ENCODE measurements at regions not wholly inside any gene's neighbourhood (a gene's known extent, or its start where the extent isn't known, plus 50 kb on each side); places are given as distances from the start of the nearest gene placed in this dataset.
A peak's percentile ranks its signal among the peaks of the same experiment; 100 is the strongest.

DNA sequence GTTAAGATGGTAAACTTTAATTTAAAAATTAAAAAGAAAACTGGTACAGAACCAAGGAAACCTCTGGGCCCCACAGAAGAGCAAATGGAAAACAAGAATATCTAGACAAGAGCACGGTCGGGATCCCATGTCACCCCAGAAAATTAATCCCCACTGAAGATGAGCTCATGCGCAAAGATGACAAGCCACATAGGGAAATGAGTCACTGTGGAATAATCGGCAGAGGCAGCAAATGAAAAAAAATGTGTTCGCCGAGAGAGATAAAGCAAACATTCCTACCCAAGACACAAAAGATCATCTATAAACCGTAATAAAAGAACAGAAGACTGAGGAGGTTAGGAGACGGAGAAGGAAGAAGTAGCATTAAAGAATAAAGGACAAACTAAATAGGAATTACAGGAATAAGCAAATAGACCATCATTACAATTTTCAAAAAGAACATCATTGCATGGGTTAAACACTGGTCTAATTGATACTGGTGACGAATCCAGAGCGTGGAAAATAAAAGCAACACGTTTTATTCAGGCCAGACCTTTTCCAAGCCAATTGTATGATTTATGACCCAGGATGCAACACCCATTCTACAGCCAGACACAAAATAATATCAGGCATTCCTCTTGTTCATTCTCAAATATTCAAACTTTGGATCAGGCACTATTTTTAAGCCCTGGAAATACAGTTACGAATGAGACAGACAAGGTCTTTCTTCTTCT lies 138.0 kb upstream of the ARID1B start:
- H3K27me3 ChIP-seq: no peaks in the 10 kb centered on the region
- TF ChIP-seq POLR2AphosphoS5 (IDR thresholded peaks at IDR 0.05): no peak
- TF ChIP-seq POLR2A (IDR thresholded peaks at IDR 0.05): no peak
- TF ChIP-seq, protein P1, sequence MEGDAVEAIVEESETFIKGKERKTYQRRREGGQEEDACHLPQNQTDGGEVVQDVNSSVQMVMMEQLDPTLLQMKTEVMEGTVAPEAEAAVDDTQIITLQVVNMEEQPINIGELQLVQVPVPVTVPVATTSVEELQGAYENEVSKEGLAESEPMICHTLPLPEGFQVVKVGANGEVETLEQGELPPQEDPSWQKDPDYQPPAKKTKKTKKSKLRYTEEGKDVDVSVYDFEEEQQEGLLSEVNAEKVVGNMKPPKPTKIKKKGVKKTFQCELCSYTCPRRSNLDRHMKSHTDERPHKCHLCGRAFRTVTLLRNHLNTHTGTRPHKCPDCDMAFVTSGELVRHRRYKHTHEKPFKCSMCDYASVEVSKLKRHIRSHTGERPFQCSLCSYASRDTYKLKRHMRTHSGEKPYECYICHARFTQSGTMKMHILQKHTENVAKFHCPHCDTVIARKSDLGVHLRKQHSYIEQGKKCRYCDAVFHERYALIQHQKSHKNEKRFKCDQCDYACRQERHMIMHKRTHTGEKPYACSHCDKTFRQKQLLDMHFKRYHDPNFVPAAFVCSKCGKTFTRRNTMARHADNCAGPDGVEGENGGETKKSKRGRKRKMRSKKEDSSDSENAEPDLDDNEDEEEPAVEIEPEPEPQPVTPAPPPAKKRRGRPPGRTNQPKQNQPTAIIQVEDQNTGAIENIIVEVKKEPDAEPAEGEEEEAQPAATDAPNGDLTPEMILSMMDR (IDR thresholded peaks at IDR 0.05): no peak
- no peak for TF ChIP-seq EP300 (IDR thresholded peaks at IDR 0.05)
- H3K36me3 ChIP-seq: no peaks in the 10 kb centered on the region
- no peak overlapping the region for H3K27ac ChIP-seq
- no peak for DNase-seq
- H3K4me1 ChIP-seq: peaks cover 0 to 13% (median 10%) of the 10 kb centered on the region in 4 donors
- peaks cover 0 to 5% (median 2%) of the 10 kb centered on the region in 4 donors for H3K9me3 ChIP-seq
- 92 to 95% (median 94%) methylated on average over 12 of the region's 12 CpGs for WGBS, 5 donors
- intact Hi-C loops (cut with DNase I; ENCODE audit: low total_unique reads): no loop called here
- H3K4me3 ChIP-seq: no peak overlapping the region

DNA sequence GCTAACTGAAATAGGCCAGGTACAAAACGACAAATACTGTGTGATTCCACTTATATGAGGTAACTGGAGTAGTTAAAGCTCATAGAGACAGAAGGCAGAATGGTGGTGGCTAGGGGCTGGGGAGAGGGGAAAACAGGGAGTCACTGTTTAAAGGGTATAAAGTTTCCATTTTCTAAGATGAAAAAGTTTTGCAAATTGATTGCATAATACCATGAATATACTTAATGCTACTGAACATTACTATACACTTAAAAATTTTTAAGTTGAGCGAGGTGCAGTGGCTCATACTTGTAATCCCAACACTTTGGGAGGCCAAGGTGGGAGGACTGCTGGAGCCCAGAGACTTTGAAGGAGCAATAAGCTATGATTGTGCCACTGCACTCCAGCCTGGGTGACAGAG lies 138.6 kb upstream of the ARID1B start:
- Histone ChIP-seq H3K27ac (no peak overlapping the region), H3K9me3 (peaks cover 0 to 5% (median 2%) of the 10 kb centered on the region in 4 donors), H3K36me3 (no peaks in the 10 kb centered on the region), H3K27me3 (no peaks in the 10 kb centered on the region), H3K4me1 (peaks cover 0 to 13% (median 11%) of the 10 kb centered on the region in 4 donors), H3K4me3 (no peak overlapping the region)
- 90 to 94% (median 91%) methylated on average over 2 of the region's 2 CpGs for WGBS, 5 donors
- intact Hi-C loops (cut with DNase I; ENCODE audit: low total_unique reads): no loop called here
- DNase-seq: no peak
- no peak for TF ChIP-seq EP300 (IDR thresholded peaks at IDR 0.05)
- TF ChIP-seq, protein P1 (IDR thresholded peaks at IDR 0.05): no peak
- TF ChIP-seq POLR2AphosphoS5 (IDR thresholded peaks at IDR 0.05): no peak
- TF ChIP-seq POLR2A (IDR thresholded peaks at IDR 0.05): no peak

DNA sequence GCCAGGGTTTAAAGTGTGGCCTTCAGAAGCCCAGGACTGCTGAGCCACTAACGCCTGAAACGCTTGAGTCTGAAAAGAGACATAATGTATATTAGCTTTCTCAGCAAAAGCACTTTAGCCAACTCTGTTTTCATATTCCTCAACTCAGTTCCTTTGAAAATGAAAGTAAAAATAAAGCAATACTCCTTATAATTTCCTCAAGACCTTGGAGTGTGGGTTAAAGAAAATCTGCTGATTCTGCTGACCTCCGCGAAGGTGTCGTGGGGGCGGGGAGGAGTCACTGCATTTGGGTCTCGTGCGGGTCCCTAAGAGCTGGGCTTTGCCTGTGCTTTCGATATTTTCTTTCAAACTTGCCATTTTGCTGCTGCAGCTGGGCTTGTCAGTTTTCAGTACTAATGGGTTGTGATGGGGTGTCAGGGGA lies 142.2 kb upstream of the ARID1B start:
- no peak for TF ChIP-seq POLR2A (IDR thresholded peaks at IDR 0.05)
- TF ChIP-seq, protein P1 (IDR thresholded peaks at IDR 0.05): no peak
- TF ChIP-seq POLR2AphosphoS5 (IDR thresholded peaks at IDR 0.05): no peak
- no peak for TF ChIP-seq EP300 (IDR thresholded peaks at IDR 0.05)
- H3K4me1 ChIP-seq: peaks cover 0 to 13% (median 11%) of the 10 kb centered on the region in 4 donors
- H3K27me3 ChIP-seq: no peaks in the 10 kb centered on the region
- H3K9me3 ChIP-seq: no peaks in the 10 kb centered on the region
- WGBS, 5 donors: 41 to 54% (median 52%) methylated on average over 9 of the region's 9 CpGs
- peak in 1 of 2 donors; percentile 21 for DNase-seq
- no peaks in the 10 kb centered on the region for H3K36me3 ChIP-seq
- intact Hi-C loops (cut with DNase I; ENCODE audit: low total_unique reads): no loop called here
- no peak overlapping the region for H3K27ac ChIP-seq
- peak overlapping the region in 3 of 4 donors; percentile 17 to 25 (median 22) for H3K4me3 ChIP-seq

DNA sequence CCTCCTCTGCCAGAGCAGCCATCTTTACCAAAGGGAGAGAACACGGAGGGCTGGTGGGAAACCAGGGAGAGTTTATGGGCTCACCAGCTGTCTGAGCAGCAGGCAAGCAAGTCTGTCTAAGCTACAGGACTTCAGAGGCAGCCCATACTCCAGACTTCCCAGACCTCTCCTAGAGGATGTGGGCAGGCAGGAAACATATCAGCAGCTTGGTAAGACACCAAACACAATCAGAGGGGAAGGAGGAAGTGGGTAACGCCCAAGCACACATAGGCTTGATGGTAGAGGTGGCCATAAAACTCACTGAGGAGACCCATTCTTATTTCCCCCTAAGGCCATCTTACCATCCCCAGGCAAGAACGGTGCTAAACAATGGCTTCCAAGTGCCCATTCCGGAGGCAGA lies 143.1 kb upstream of the ARID1B start:
- H3K27ac ChIP-seq: no peak overlapping the region
- DNase-seq: no peak
- intact Hi-C loops (cut with DNase I; ENCODE audit: low total_unique reads): no loop called here

More for the DNA sequence above, 143.1 kb upstream of the ARID1B start:
- Histone ChIP-seq H3K9me3 (no peaks in the 10 kb centered on the region), H3K4me3 (no peak overlapping the region), H3K4me1 (peaks cover 0 to 13% (median 11%) of the 10 kb centered on the region in 4 donors), H3K36me3 (no peaks in the 10 kb centered on the region), H3K27me3 (no peaks in the 10 kb centered on the region)
- no peak for TF ChIP-seq EP300 (IDR thresholded peaks at IDR 0.05)
- TF ChIP-seq, protein P1 (IDR thresholded peaks at IDR 0.05): no peak
- TF ChIP-seq POLR2AphosphoS5 (IDR thresholded peaks at IDR 0.05): no peak
- WGBS, 5 donors: 84 to 99% (median 91%) methylated on average over 4 of the region's 4 CpGs

Measured in stomach (tissue), 8 donors.